GM23248 (cell line): ENCODE measurements at regions not wholly inside any gene's neighbourhood (a gene's known extent, or its start where the extent isn't known, plus 50 kb on each side); places are given as distances from the start of the nearest gene placed in this dataset.

Experiments
- EZH2 ChIP-seq: fragments of 200-600 bp; sonication (generic); IDR thresholded peaks from 2 replicates; pipeline ENCODE4 v1.6.1; 2018; ENCODE audit warnings: antibody characterized with exemption, mild to moderate bottlenecking; ENCODE audit not compliant: insufficient read depth, poor library complexity, severe bottlenecking
- EZH2phosphoT487 ChIP-seq: fragments of 200-600 bp; sonication (generic); IDR thresholded peaks from 2 replicates; pipeline ENCODE4 v1.6.1; 2018; ENCODE audit warnings: antibody characterized with exemption, moderate library complexity, mild to moderate bottlenecking, low read depth; ENCODE audit not compliant: insufficient read depth

- no peak for TF ChIP-seq EZH2
- no peak for TF ChIP-seq EZH2phosphoT487
Measured at GRCh38 chr5:2291146-2291840, 408.6 kb upstream of the IRX4 start.
